HG03378 (cell line): ENCODE measurements at regions not wholly inside any gene's neighbourhood (a gene's known extent, or its start where the extent isn't known, plus 50 kb on each side); places are given as distances from the start of the nearest gene placed in this dataset.
"Not testable (repeated sequence)": the region's sequence is repeated elsewhere in the genome, so short reads cannot be mapped to it uniquely, and the experiment has no call there.

Experiments used
- ATAC-seq: cut with Tn5 transposase; IDR thresholded peaks from one replicate; pipeline ENCODE4 v1.9.1; 2021; ENCODE audit warnings: mild to moderate bottlenecking, moderate library complexity; ENCODE audit not compliant: unreplicated experiment

- ATAC-seq = no peak
Measured at GRCh38 chrX:16319929-16320328, 152.6 kb downstream of the MAGEB17 start.

- no peak for ATAC-seq
Measured at GRCh38 chrX:16320765-16321355, 153.6 kb downstream of the MAGEB17 start.

- no peak for ATAC-seq
Measured at GRCh38 chrX:16333453-16333852, 166.2 kb downstream of the MAGEB17 start.

GRCh38 chrX:16335181-16335580 lies 167.9 kb downstream of the MAGEB17 start:
- ATAC-seq = no peak

- ATAC-seq = no peak
Measured at GRCh38 chrX:16347968-16348670, 180.8 kb downstream of the MAGEB17 start.

- ATAC-seq = no peak
Measured at GRCh38 chrX:16357902-16358301, 190.6 kb downstream of the MAGEB17 start.

GRCh38 chrX:16360056-16360455 lies 192.8 kb downstream of the MAGEB17 start:
- ATAC-seq = not testable (repeated sequence)

GRCh38 chrX:16368696-16369095 lies 201.4 kb downstream of the MAGEB17 start:
- ATAC-seq = no peak

- no peak for ATAC-seq
Measured at GRCh38 chrX:16376056-16376455, 208.8 kb downstream of the MAGEB17 start.

- no peak for ATAC-seq
Measured at GRCh38 chrX:16386126-16386525, 218.8 kb downstream of the MAGEB17 start.

GRCh38 chrX:16392597-16392996 lies 225.3 kb downstream of the MAGEB17 start:
- ATAC-seq = no peak

- ATAC-seq = no peak
Measured at GRCh38 chrX:16394290-16394689, 227.0 kb downstream of the MAGEB17 start.

GRCh38 chrX:16403808-16404207 lies 236.5 kb downstream of the MAGEB17 start:
- ATAC-seq = no peak

- no peak for ATAC-seq
Measured at GRCh38 chrX:16416588-16416987, 233.4 kb upstream of the S100G start.

- no peak for ATAC-seq
Measured at GRCh38 chrX:16418650-16419049, 231.3 kb upstream of the S100G start.

- no peak for ATAC-seq
Measured at GRCh38 chrX:16427668-16428067, 222.3 kb upstream of the S100G start.

GRCh38 chrX:16429406-16429805 lies 220.6 kb upstream of the S100G start:
- no peak for ATAC-seq

GRCh38 chrX:16431266-16431665 lies 218.7 kb upstream of the S100G start:
- ATAC-seq = no peak

GRCh38 chrX:16433021-16433420 lies 216.9 kb upstream of the S100G start:
- ATAC-seq = no peak

GRCh38 chrX:16435399-16435986 lies 214.5 kb upstream of the S100G start:
- no peak for ATAC-seq

- no peak for ATAC-seq
Measured at GRCh38 chrX:16436348-16437188, 213.4 kb upstream of the S100G start.
